ENCODE measurements at regions not wholly inside any gene's neighbourhood (a gene's known extent, or its start where the extent isn't known, plus 50 kb on each side); places are given as distances from the start of the nearest gene placed in this dataset.
"Not testable (repeated sequence)": the region's sequence is repeated elsewhere in the genome, so short reads cannot be mapped to it uniquely, and the experiment has no call there.

GRCh38 chr9:65395121-65395520 is 110.1 kb upstream of the FOXD4L5 start:
- TF ChIP-seq POLR2A, CTCF (IDR thresholded peaks at IDR 0.05): not testable (repeated sequence)
